K562 (cell line): ENCODE measurements at regions not wholly inside any gene's neighbourhood (a gene's known extent, or its start where the extent isn't known, plus 50 kb on each side); places are given as distances from the start of the nearest gene placed in this dataset.

Experiments
- ATAC-seq: fragments of 200-7000 bp; cut with Tn5 transposase; 3 replicates; pipeline ENCODE4 v1.9.1; 2020; ENCODE audit warnings: moderate library complexity
- BruUV-seq: library from RNA; stranded (reverse); fragments of 400-500 nt; replicated peaks from 2 replicates; lab custom pipeline; 2021; lab: Mats Ljungman, UMichigan
- CTCF ChIA-PET: fragments of 300-600 bp; formaldehyde crosslinking; extraction: SDS; loops from one replicate; lab custom pipeline; 2021; ENCODE audit warnings: low intra/inter-chr PET ratio; lab: Yijun Ruan, JAX
- POLR2A ChIA-PET: fragments of 300-600, 350-650 bp; sonication (Branson Sonifier 250); formaldehyde crosslinking; extraction: SDS; loops from one replicate; lab custom pipeline; 2021; ENCODE audit warnings: antibody characterized with exemption, inconsistent platforms; lab: Yijun Ruan, JAX
- DNase-seq, 4 experiments: peaks; one replicate each; pipeline versions ENCODE4 v3.0.0 to v3.0.0-alpha.2; 2011 to 2018; ENCODE audit warnings: low spot score in 3 of 4, mixed read lengths in 3 of 4; ENCODE audit errors: extremely low read depth in 1 of 4
- FAIRE-seq: peaks from 2 replicates; lab custom pipeline; 2011; peaks lifted over from hg19 to GRCh38; lab: Jason Lieb, UNC
- H2AFZ ChIP-seq: 2 replicates; pipeline ENCODE4 v1.6.0; 2011; ENCODE audit warnings: low read depth, low read length, control low read depth, inconsistent platforms
- H3K27ac ChIP-seq: fragments of 200-600 bp; 3 replicates; pipeline ENCODE4 v1.8.0; 2011; ENCODE audit warnings: low read depth, mild to moderate bottlenecking, control low read depth, inconsistent platforms, low read length, moderate library complexity, mixed read lengths; ENCODE audit errors: extremely low read depth
- H3K27me3 ChIP-seq, 2 experiments: fragments of 300-600 bp in 1 of 2; 2 replicates in 1 of 2; 3 replicates in 1 of 2; pipeline versions ENCODE4 v1.6.0 to v1.8.0; 2011; ENCODE audit warnings: inconsistent platforms in 2 of 2, low read length in 2 of 2, mild to moderate bottlenecking in 1 of 2, mixed read lengths in 1 of 2, moderate library complexity in 1 of 2; ENCODE audit not compliant: control insufficient read depth in 2 of 2, insufficient read depth in 2 of 2
- H3K36me3 ChIP-seq: fragments of 300-600 bp; 3 replicates; pipeline ENCODE4 v1.8.0; 2011; ENCODE audit warnings: mild to moderate bottlenecking, low read length, inconsistent platforms; ENCODE audit not compliant: control insufficient read depth, insufficient read depth
- H3K4me1 ChIP-seq, 2 experiments: fragments of 200-600 bp in 1 of 2; replicated peaks in 1 of 2; 2 replicates in 1 of 2; 3 replicates in 1 of 2; pipeline versions ENCODE4 v1.5.1 to v1.8.0; 2011; ENCODE audit warnings: inconsistent platforms in 2 of 2, low read length in 2 of 2, mild to moderate bottlenecking in 1 of 2, mixed read lengths in 1 of 2, moderate library complexity in 1 of 2; ENCODE audit not compliant: control insufficient read depth in 2 of 2, insufficient read depth in 2 of 2
- H3K4me2 ChIP-seq: 2 replicates; pipeline ENCODE4 v1.6.1; 2011; ENCODE audit warnings: low read length, control low read depth, inconsistent platforms, mixed read lengths; ENCODE audit not compliant: insufficient read depth
- H3K4me3 ChIP-seq: fragments of 200-600 bp; sonication (generic), shearing (Covaris generic); 2 replicates; pipeline ENCODE4 v1.5.1; 2016; ENCODE audit warnings: control low read depth, inconsistent platforms
- H3K79me2 ChIP-seq: fragments of 200-600 bp; 3 replicates; pipeline ENCODE4 v1.8.0; 2011; ENCODE audit warnings: low read length, inconsistent platforms; ENCODE audit not compliant: control insufficient read depth, insufficient read depth
- H3K9ac ChIP-seq, 2 experiments: 2 replicates each; pipeline versions ENCODE4 v1.6.0 to v1.6.1; 2011; ENCODE audit warnings: low read depth in 2 of 2, low read length in 2 of 2, control low read depth in 1 of 2, inconsistent platforms in 1 of 2, mild to moderate bottlenecking in 1 of 2, mixed read lengths in 1 of 2; ENCODE audit not compliant: insufficient read depth in 1 of 2
- H3K9me1 ChIP-seq: one replicate; pipeline ENCODE4 v1.6.0; 2011; ENCODE audit warnings: inconsistent platforms, mild to moderate bottlenecking, low read length, moderate library complexity; ENCODE audit not compliant: control insufficient read depth, insufficient read depth
- H3K9me3 ChIP-seq: replicated peaks from 2 replicates; pipeline ENCODE4 v1.5.1; 2011; ENCODE audit warnings: low read depth, low read length, inconsistent platforms; ENCODE audit not compliant: control insufficient read depth, insufficient read depth
- H4K20me1 ChIP-seq: replicated peaks from 2 replicates; pipeline ENCODE4 v1.6.1; 2011; ENCODE audit warnings: low read length, inconsistent platforms, mixed read lengths; ENCODE audit not compliant: control insufficient read depth, insufficient read depth
- HMG20A ChIP-seq: fragments of 450-650 bp; formaldehyde crosslinking; conservative IDR thresholded peaks from 2 replicates; pipeline ENCODE4 v1.4.0; 2020; ENCODE audit warnings: mild to moderate bottlenecking, mixed read lengths
- HNRNPUL1 ChIP-seq: fragments of 200-400 bp; formaldehyde crosslinking; IDR thresholded peaks from 2 replicates; pipeline ENCODE4 v1.6.1; 2017; ENCODE audit warnings: low read length
- MYNN ChIP-seq, 2 experiments: sonication (generic); formaldehyde crosslinking in 1 of 2; IDR thresholded peaks; 2 replicates each; pipeline versions ENCODE4 v1.5.0 to v1.6.1; 2016 to 2020; ENCODE audit warnings: antibody characterized with exemption in 1 of 2, missing genetic modification reagents in 1 of 2
- NR2C2 ChIP-seq, 2 experiments: fragments of 200-800 bp in 1 of 2; sonication (Bioruptor generic) in 1 of 2; sonication (generic) in 1 of 2; formaldehyde crosslinking in 1 of 2; IDR thresholded peaks; 2 replicates each; pipeline versions ENCODE4 v1.6.1 to v1.8.0; 2016 to 2022; ENCODE audit warnings: mild to moderate bottlenecking in 1 of 2, missing compliant biosample characterization in 1 of 2, missing genetic modification characterization in 1 of 2, missing genetic modification reagents in 1 of 2
- RBM39 ChIP-seq: fragments of 200-400 bp; formaldehyde crosslinking; optimal IDR thresholded peaks from 2 replicates; pipeline ENCODE3; 2018; ENCODE audit warnings: low read depth, low read length
- STAG1 ChIP-seq: sonication (generic); formaldehyde crosslinking; IDR thresholded peaks from 2 replicates; pipeline ENCODE4 v1.5.0; 2020; ENCODE audit warnings: missing genetic modification reagents, borderline replicate concordance
- TSC22D4 ChIP-seq: fragments of 450-650 bp; IDR thresholded peaks from 2 replicates; pipeline ENCODE4 v1.6.1; 2016; ENCODE audit warnings: missing genetic modification characterization, missing biosample characterization, control low read depth
- ZNF12 ChIP-seq: sonication (generic); formaldehyde crosslinking; IDR thresholded peaks from 2 replicates; pipeline ENCODE4 v1.4.0; 2020; ENCODE audit warnings: mild to moderate bottlenecking, missing genetic modification reagents
- ZNF143 ChIP-seq: sonication (generic); formaldehyde crosslinking; IDR thresholded peaks from 2 replicates; pipeline ENCODE4 v1.9.0; 2022; ENCODE audit warnings: mild to moderate bottlenecking, missing genetic modification reagents
- WGBS: fragments of 100-300 bp; shearing (Covaris generic); methylation state at CpG from one replicate; pipeline ENCODE4 v1.1.6; 2016; ENCODE audit warnings: low coverage, mixed read lengths; ENCODE audit not compliant: insufficient coverage; ENCODE audit errors: missing lambda C conversion rate; 5-methylcytosine and 5-hydroxymethylcytosine counted together
- in situ Hi-C: fragments of 300-500 bp; cut with MboI; formaldehyde crosslinking; loops from 4 replicates; pipeline ENCODE4 v1.15.0; 2018; ENCODE audit warnings: inconsistent platforms, mixed read lengths
- intact Hi-C: fragments of 100-400 bp; cut with micrococcal nuclease; formaldehyde crosslinking; loops from 2 replicates; pipeline ENCODE4 v1.14.2; 2022
- TF ChIP-seq, protein P1 (sequence below): fragments of 450-650 bp; formaldehyde crosslinking; IDR thresholded peaks from 2 replicates; pipeline ENCODE4 v1.4.0; 2022; ENCODE audit warnings: mild to moderate bottlenecking, moderate library complexity
- TF ChIP-seq, protein P2 (sequence below): sonication (generic); formaldehyde crosslinking; IDR thresholded peaks from 2 replicates; pipeline ENCODE4 v1.8.0; 2022; ENCODE audit warnings: mild to moderate bottlenecking, low read depth, missing genetic modification reagents

DNA sequence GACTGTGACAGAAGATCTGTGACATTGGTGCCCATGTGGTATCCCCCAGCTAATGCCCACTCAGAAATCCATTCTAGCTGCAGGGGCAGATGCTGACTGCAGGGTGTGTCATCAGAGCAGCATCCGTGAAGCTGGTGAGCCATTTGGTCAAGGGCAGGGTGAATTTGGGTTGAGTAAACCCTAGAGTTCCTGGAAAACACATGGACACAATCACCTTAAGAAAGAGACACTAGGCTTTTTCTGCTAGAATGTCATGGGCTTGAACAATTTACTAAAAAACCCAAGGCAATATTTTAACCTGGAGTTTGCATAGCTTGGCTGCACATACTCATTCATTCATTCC, 100.0 kb downstream of the ADAMTS15 start:
- H3K4me2 ChIP-seq, result no peak overlapping the region
- no peaks in the 10 kb centered on the region for H3K4me1 ChIP-seq
- H3K9me1 ChIP-seq, result no peaks in the 10 kb centered on the region
- no peaks in the 10 kb centered on the region for H3K79me2 ChIP-seq
- no peaks in the 10 kb centered on the region for H3K9me3 ChIP-seq
- FAIRE-seq (no peak), DNase-seq (no peak)
- no peak overlapping the region for H3K4me3 ChIP-seq
- no peak overlapping the region for H3K27ac ChIP-seq
- intact Hi-C loops, result no loop called here
- WGBS, result 0% methylated on average over 1 of the region's 1 CpG
- BruUV-seq, result no TSS peak
- ChIA-PET CTCF (no interaction called here), POLR2A (no interaction called here)
- no peak overlapping the region for H2AFZ ChIP-seq
- TF ChIP-seq ZNF143 (CRISPR knock-in tag) (no peak), RBM39 (no peak), NR2C2 (CRISPR knock-in tag; IDR thresholded peaks at IDR 0.05) (no peak), NR2C2 (tag; IDR thresholded peaks at IDR 0.05) (no peak), MYNN (IDR thresholded peaks at IDR 0.05) (no peak), MYNN (CRISPR knock-in tag; IDR thresholded peaks at IDR 0.05) (no peak), TSC22D4 (no peak), HNRNPUL1 (no peak), ZNF12 (CRISPR knock-in tag) (no peak), STAG1 (no peak), HMG20A (no peak)
- TF ChIP-seq, protein P1, sequence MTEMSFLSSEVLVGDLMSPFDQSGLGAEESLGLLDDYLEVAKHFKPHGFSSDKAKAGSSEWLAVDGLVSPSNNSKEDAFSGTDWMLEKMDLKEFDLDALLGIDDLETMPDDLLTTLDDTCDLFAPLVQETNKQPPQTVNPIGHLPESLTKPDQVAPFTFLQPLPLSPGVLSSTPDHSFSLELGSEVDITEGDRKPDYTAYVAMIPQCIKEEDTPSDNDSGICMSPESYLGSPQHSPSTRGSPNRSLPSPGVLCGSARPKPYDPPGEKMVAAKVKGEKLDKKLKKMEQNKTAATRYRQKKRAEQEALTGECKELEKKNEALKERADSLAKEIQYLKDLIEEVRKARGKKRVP (CRISPR knock-in tag), result no peak
- TF ChIP-seq, protein P2, sequence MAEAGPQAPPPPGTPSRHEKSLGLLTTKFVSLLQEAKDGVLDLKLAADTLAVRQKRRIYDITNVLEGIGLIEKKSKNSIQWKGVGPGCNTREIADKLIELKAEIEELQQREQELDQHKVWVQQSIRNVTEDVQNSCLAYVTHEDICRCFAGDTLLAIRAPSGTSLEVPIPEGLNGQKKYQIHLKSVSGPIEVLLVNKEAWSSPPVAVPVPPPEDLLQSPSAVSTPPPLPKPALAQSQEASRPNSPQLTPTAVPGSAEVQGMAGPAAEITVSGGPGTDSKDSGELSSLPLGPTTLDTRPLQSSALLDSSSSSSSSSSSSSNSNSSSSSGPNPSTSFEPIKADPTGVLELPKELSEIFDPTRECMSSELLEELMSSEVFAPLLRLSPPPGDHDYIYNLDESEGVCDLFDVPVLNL (CRISPR knock-in tag), result no peak
- TF ChIP-seq, all 486 proteins: peak for 0
- no peaks in the 10 kb centered on the region for H4K20me1 ChIP-seq
- peaks cover 0 to 21% of the 10 kb centered on the region in 2 experiments; a peak in 3 of 5 replicates for H3K27me3 ChIP-seq
- in situ Hi-C loops, result no loop called here
- no peaks in the 10 kb centered on the region for H3K36me3 ChIP-seq
- H3K9ac ChIP-seq, result no peak overlapping the region
- ATAC-seq, result no peak
